Esophagus (tissue), 2 donors: ENCODE measurements at regions not wholly inside any gene's neighbourhood (a gene's known extent, or its start where the extent isn't known, plus 50 kb on each side); places are given as distances from the start of the nearest gene placed in this dataset.

Source experiments
- H3K27ac ChIP-seq, 2 donors: one replicate each; pipeline ENCODE4 v1.5.1; 2013; ENCODE audit warnings: low read depth in 2 of 2, mild to moderate bottlenecking in 2 of 2, inconsistent platforms in 1 of 2, low read length in 1 of 2, moderate library complexity in 1 of 2
- H3K27me3 ChIP-seq, 2 donors: one replicate each; pipeline ENCODE4 v1.6.1; 2013; ENCODE audit warnings: low read length in 2 of 2, control low read depth in 1 of 2, mild to moderate bottlenecking in 1 of 2; ENCODE audit not compliant: insufficient read depth in 2 of 2, control insufficient read depth in 1 of 2
- H3K36me3 ChIP-seq, 2 donors: one replicate each; pipeline ENCODE4 v1.6.1; 2013; ENCODE audit warnings: low read length in 1 of 2; ENCODE audit not compliant: control insufficient read depth in 2 of 2, insufficient read depth in 2 of 2
- H3K4me1 ChIP-seq, 2 donors: one replicate each; pipeline ENCODE4 v1.6.1; 2013; ENCODE audit warnings: low read length in 1 of 2; ENCODE audit not compliant: control insufficient read depth in 2 of 2, insufficient read depth in 2 of 2
- H3K4me3 ChIP-seq, 2 donors: one replicate each; pipeline ENCODE4 v1.5.1; 2013; ENCODE audit warnings: low read length in 2 of 2, mild to moderate bottlenecking in 2 of 2, low read depth in 1 of 2, moderate library complexity in 1 of 2
- H3K9me3 ChIP-seq, 2 donors: one replicate each; pipeline ENCODE4 v1.6.1; 2013; ENCODE audit warnings: mild to moderate bottlenecking in 2 of 2, low read depth in 1 of 2, low read length in 1 of 2, moderate library complexity in 1 of 2; ENCODE audit not compliant: control insufficient read depth in 2 of 2, insufficient read depth in 1 of 2
- WGBS, 2 donors: extraction: QIAGEN DNeasy Blood & Tissue Kit; methylation state at CpG; one replicate each; pipeline ENCODE4 v1.1.7; 2013; 5-methylcytosine and 5-hydroxymethylcytosine counted together
- donor health status: healthy with polysubstance abuse.
- donor health status: Bipolar disorder and iron deficiency.

DNA sequence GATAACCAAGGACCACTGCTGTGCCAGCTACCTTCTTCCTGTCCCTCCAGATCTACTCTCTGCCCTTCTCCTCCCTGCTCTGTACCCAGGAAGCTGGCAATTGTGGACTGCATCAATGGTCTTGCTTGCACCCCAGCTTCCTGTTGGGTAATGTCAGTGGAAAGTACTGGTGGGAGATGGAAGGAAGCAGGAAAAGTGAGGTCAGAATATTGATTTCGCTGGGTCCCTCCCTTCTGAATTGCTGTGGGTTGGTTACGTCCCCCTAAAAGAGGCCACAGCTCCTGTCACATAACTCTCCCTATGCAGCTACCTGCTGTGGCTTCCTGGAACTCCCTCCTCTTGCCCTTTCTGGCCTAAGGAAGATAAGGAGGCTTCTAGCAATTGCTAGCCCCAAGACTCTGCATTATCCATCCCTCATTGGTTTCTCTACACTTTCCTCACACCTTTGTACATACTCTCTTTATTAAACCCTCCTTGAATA is 81.2 kb downstream of the RASSF10 start:
- WGBS, 2 donors: 77 to 79% methylated on average over 2 of the region's 2 CpGs
- H3K4me1 ChIP-seq: peaks cover 0 to 2% of the 10 kb centered on the region in 2 donors
- no peaks in the 10 kb centered on the region for H3K27me3 ChIP-seq
- H3K4me3 ChIP-seq: no peak overlapping the region
- H3K9me3 ChIP-seq: no peaks in the 10 kb centered on the region
- H3K27ac ChIP-seq: no peak overlapping the region
- no peaks in the 10 kb centered on the region for H3K36me3 ChIP-seq

DNA sequence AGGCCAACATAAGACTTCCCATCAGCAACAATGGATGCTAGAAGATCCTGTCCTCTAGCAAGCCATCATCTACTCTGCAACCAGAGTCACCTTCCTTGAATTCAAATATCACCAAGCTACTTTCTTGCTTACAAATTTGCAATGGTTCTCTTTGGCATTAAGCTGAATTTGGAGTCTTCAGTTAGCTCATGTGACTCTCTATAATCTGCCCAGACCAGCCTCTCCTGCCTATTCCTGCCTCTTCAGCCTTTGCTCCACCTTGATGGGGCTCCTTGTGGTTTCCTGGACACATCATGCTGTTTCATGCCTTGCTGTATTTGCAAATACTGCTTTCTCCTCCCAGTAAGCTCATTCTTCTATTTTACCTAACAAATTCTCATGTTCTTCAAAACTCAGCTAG is 82.3 kb downstream of the RASSF10 start:
- Histone ChIP-seq H3K27ac (peak overlapping the region; percentile 85 to 90), H3K27me3 (no peaks in the 10 kb centered on the region), H3K36me3 (no peaks in the 10 kb centered on the region), H3K4me1 (peaks cover 0 to 4% of the 10 kb centered on the region in 2 donors), H3K4me3 (no peak overlapping the region), H3K9me3 (no peaks in the 10 kb centered on the region)

DNA sequence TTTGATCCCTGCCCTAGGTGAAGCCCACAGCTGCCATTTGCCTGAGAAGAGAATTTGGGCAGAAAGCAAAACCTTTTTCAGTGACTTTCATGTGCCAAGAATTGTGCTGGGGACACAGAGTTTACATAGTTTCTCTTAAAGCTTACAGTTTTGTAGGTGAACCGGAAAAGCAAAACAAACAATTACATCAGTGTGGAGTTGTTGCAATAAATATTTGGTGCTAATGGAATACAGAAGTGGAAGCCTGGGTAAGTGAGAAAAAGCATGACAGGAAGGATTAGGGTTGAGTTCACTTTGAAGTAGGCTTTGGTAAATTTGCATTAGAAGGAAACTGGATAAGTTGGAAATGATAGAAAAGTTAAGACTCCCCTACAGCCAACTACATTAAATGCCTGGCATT is 82.7 kb downstream of the RASSF10 start:
- peak overlapping the region; percentile 85 to 90 for H3K27ac ChIP-seq
- 43 to 56% methylated on average over 1 of the region's 1 CpG for WGBS, 2 donors
- H3K4me1 ChIP-seq: peaks cover 0 to 4% of the 10 kb centered on the region in 2 donors
- no peaks in the 10 kb centered on the region for H3K27me3 ChIP-seq
- H3K9me3 ChIP-seq: no peaks in the 10 kb centered on the region
- H3K4me3 ChIP-seq: no peak overlapping the region
- H3K36me3 ChIP-seq: no peaks in the 10 kb centered on the region

DNA sequence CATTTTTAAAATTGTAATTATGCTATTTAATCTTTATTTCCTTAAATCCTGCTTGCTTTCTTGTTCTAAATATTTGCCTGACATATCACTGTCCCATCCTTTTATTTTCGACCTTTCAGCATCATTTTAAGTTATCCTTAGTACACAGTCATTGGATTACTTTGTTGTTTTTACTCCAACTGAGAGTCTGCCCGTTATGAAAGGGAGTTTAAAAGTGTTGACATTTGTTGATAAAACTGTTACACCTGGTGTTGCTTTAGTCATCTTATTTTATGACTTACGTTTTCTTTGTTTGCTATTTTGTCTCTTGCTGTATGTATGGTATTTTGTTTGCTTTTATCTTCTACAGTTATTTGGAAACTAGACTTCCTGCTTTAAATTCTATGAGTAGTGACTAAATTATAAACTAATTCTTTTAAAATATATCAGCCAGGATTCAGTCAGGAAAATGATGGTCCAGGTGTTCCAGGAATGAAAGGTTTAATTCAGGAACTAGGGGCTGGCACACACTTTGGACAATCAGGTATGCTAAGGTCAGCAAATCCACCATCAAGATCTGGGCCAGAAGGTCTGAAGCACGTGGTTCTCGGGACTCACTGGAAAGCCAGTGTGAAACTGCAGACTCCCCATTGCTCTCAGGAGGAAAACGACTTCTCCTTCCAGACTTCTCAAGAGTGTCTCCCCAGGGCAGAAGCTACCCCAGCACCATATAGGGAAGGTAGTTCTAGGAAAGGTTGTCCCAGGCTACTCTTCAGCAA is 86.0 kb downstream of the RASSF10 start:
- WGBS, 2 donors: 33 to 38% methylated on average over 6 of the region's 6 CpGs
- no peaks in the 10 kb centered on the region for H3K9me3 ChIP-seq
- no peaks in the 10 kb centered on the region for H3K27me3 ChIP-seq
- no peaks in the 10 kb centered on the region for H3K36me3 ChIP-seq
- H3K4me3 ChIP-seq: no peak overlapping the region
- no peak overlapping the region for H3K27ac ChIP-seq
- peaks cover 0 to 3% of the 10 kb centered on the region in 2 donors for H3K4me1 ChIP-seq

DNA sequence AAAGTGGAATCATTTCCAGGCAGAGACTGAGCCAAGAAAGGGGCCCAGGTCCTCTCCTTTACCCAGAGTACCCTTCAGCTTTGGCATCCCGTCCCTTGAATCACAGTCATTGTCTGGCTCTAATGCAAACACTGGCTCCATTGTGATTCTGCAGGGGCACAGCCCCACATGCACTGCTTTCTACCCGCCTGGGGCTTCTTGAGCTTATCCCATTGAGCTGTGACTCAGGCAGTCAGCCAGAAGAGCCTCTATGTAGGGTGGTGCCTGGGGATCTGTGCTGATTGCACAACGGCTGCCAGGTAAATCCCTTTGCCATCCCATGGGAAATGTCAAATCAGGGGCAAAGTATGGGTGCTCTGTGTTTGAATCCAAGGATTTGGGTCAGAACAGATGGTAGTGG is 88.9 kb downstream of the RASSF10 start:
- Histone ChIP-seq H3K4me1 (peaks cover 0 to 3% of the 10 kb centered on the region in 2 donors), H3K4me3 (no peak overlapping the region), H3K27ac (no peak overlapping the region), H3K27me3 (no peaks in the 10 kb centered on the region), H3K36me3 (no peaks in the 10 kb centered on the region), H3K9me3 (no peaks in the 10 kb centered on the region)
- WGBS, 2 donors: 34 to 52% methylated on average over 3 of the region's 3 CpGs

DNA sequence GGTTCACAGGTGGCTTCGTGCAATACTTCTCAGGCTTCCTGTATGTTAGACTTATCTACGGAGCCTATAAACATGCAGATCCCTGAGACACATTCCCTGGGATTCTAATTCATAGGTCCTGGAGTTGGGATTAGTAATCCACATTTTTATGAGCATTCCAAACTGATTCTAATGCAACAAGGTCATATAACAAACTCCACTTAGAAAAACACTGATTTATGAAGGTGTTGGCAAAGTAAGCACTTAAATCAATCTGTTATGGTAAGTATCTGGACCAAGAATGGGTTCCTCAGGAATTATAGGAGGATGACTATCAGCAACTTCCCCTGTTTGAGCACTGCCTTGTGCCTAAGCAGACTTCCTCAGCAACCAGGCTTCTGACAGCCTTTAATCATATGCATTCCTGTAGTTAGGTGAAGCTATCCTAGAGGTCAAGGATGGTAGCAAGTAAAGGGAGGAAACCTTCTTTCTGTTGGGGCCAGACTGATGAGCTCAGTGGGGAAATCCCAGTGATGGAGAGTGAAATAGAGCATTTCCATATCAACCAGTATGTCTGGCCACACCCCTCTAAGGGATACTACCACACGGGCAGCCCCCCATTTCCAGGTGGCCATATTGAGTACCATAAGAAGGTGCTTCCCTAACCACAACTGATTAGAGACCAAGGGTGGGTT is 89.6 kb downstream of the RASSF10 start:
- Histone ChIP-seq H3K36me3 (no peaks in the 10 kb centered on the region), H3K27ac (no peak overlapping the region), H3K4me3 (no peak overlapping the region), H3K9me3 (no peaks in the 10 kb centered on the region), H3K4me1 (peaks cover 0 to 3% of the 10 kb centered on the region in 2 donors), H3K27me3 (no peaks in the 10 kb centered on the region)
- 72 to 77% methylated on average over 3 of the region's 3 CpGs for WGBS, 2 donors

DNA sequence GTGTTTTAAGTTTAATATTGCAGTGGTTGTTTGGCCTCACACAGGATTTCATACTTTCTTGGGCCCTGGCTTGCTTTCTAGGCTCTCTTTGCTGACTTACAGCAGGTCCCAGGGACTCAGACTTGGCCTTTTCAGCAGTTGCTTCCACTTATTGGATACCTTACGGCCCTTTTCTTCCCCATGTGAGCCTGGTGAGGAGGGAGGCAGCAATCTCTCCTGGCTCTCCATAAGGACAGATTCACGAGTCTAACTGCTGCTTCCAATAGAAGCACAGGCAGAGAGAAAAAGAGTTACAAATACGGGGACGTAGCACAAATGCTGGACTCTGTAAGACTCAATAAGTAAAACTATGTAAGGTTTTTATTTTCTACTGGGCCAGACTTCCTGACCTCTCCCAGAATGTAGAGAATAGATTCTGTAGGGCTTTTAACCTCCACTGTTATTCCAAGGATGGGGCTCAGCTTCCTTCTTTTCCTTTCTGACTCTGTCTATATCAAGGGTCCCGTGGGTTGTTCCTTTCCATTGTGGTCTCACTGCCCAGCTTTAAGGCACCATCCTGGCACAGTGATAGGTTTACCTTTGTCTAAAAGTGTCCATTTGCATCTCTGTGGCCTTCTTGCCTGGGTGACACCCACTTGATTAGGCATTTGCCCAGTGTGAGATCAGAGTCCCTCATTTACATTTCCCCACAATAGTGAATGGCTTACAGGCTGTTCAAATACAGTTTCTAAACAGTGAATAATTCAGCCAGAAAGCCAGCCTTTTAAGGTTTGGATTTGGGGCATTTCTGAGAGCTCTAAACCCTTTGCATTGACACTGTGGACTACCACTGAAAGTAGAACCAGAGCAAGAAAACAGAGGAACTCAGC is 92.8 kb downstream of the RASSF10 start:
- no peaks in the 10 kb centered on the region for H3K9me3 ChIP-seq
- H3K27me3 ChIP-seq: no peaks in the 10 kb centered on the region
- H3K27ac ChIP-seq: no peak overlapping the region
- H3K4me3 ChIP-seq: no peak overlapping the region
- WGBS, 2 donors: 83% methylated on average over 5 of the region's 5 CpGs
- peaks cover 0 to 3% of the 10 kb centered on the region in 2 donors for H3K4me1 ChIP-seq
- no peaks in the 10 kb centered on the region for H3K36me3 ChIP-seq

DNA sequence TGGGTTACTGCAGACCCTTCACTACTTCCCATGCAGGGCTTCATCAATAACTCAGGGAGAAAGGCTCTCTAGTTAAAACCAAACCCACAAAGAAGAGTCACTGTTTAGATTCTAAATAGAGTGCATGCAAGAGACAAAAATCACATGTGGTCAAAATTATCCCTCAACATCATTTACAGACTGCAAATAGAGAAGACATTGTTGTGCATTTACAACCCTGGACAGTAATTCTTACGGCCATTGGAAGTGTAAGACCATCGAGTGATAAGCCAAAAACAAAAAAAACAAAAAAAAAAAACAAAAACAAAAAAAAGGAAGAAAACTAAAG is 93.4 kb downstream of the RASSF10 start:
- Histone ChIP-seq H3K4me3 (no peak overlapping the region), H3K36me3 (no peaks in the 10 kb centered on the region), H3K27me3 (no peaks in the 10 kb centered on the region), H3K4me1 (peaks cover 0 to 3% of the 10 kb centered on the region in 2 donors), H3K9me3 (no peaks in the 10 kb centered on the region), H3K27ac (no peak overlapping the region)
- WGBS, 2 donors: 80% methylated on average over 2 of the region's 2 CpGs

DNA sequence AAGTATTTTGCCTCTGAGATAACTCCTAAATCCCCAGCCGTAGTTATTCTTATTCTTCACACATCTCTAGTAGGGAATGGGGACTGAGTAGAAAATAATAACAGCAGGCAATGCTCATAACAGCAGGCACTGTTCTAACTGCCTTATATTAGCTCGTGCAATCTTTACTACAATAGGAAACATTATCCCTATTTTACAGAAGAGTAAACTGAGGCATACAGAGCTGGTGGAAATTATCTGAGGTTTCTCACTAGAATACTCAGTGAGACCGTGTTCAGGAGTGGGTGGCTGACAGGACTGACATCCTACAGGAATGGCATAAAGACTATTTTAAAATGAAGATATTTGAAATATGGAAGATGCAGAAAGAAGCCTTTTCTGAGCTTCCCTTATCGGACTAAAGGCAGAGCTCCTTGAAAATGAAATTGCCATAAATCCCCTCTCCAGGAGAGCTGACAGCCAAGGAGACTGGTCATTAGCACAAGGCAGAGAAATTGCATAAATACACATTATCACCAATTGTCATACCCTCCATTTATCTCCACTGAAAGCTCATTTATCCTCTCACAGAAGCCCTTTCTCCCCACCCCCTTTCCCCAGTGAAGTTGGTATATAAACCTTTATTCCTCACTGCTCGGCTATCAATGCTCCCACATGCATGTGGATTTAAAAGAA is 93.9 kb downstream of the RASSF10 start:
- Histone ChIP-seq H3K27me3 (no peaks in the 10 kb centered on the region), H3K4me1 (peaks cover 0 to 3% of the 10 kb centered on the region in 2 donors), H3K27ac (no peak overlapping the region), H3K36me3 (no peaks in the 10 kb centered on the region), H3K4me3 (no peak overlapping the region), H3K9me3 (no peaks in the 10 kb centered on the region)
- 78 to 87% methylated on average over 5 of the region's 5 CpGs for WGBS, 2 donors
